A549 (cell line): ENCODE measurements at regions not wholly inside any gene's neighbourhood (a gene's known extent, or its start where the extent isn't known, plus 50 kb on each side); places are given as distances from the start of the nearest gene placed in this dataset.

Experiments
- EP300 ChIP-seq, 2 experiments: fragments of >200 bp; sonication (Bioruptor Twin); formaldehyde crosslinking; IDR thresholded peaks; 2 replicates in 1 of 2; 3 replicates in 1 of 2; pipeline ENCODE4 v1.6.1; 2016 to 2017
- JUN ChIP-seq, 2 experiments: fragments of >200 bp; sonication (Bioruptor Twin); formaldehyde crosslinking; IDR thresholded peaks; 2 replicates in 1 of 2; 3 replicates in 1 of 2; pipeline ENCODE4 v1.6.1; 2016 to 2017
- POLR2A ChIP-seq: IDR thresholded peaks from 2 replicates; pipeline ENCODE4 v1.6.1; 2012; ENCODE audit warnings: mild to moderate bottlenecking, low read length
- RAD21 ChIP-seq, 2 experiments: fragments of >200 bp in 1 of 2; sonication (Bioruptor Twin) in 1 of 2; formaldehyde crosslinking in 1 of 2; IDR thresholded peaks in 1 of 2; conservative IDR thresholded peaks in 1 of 2; 2 replicates in 1 of 2; 3 replicates in 1 of 2; pipeline ENCODE4 v1.6.1; 2012 to 2018; ENCODE audit warnings: inconsistent platforms in 1 of 2
- TF ChIP-seq, protein P1 (sequence below): fragments of >200 bp; sonication (Bioruptor Twin); formaldehyde crosslinking; IDR thresholded peaks from 3 replicates; pipeline ENCODE4 v1.5.1; 2016
- TF ChIP-seq, protein P2 (sequence below): fragments of 200-600 bp; sonication (generic); IDR thresholded peaks from 2 replicates; pipeline ENCODE4 v1.6.1; 2016; ENCODE audit warnings: antibody characterized with exemption, mild to moderate bottlenecking, moderate library complexity
- TF ChIP-seq, protein P3 (sequence below): IDR thresholded peaks from 2 replicates; pipeline ENCODE4 v1.6.1; 2012

DNA sequence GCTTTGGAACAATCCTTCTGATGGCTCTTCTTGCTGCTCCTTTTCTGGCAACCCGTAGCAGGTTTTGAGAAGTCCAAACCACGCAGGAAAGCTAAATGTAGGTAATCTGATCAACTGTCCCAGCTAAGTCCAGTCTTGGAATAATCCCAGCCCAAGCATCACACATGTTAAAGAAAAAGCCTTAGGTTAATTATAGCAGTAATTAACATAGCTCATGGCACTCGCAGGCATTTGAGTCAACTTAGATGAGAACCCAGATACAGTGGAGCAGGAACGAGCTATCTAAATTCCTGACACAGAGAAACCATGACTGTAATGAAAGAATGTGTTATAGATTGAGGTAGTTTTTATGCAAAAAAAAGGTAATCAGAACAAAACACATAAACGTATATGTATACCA is 844.8 kb downstream of the CDH9 start:
- TF ChIP-seq, protein P1, sequence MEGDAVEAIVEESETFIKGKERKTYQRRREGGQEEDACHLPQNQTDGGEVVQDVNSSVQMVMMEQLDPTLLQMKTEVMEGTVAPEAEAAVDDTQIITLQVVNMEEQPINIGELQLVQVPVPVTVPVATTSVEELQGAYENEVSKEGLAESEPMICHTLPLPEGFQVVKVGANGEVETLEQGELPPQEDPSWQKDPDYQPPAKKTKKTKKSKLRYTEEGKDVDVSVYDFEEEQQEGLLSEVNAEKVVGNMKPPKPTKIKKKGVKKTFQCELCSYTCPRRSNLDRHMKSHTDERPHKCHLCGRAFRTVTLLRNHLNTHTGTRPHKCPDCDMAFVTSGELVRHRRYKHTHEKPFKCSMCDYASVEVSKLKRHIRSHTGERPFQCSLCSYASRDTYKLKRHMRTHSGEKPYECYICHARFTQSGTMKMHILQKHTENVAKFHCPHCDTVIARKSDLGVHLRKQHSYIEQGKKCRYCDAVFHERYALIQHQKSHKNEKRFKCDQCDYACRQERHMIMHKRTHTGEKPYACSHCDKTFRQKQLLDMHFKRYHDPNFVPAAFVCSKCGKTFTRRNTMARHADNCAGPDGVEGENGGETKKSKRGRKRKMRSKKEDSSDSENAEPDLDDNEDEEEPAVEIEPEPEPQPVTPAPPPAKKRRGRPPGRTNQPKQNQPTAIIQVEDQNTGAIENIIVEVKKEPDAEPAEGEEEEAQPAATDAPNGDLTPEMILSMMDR = no peak
- TF ChIP-seq JUN (IDR thresholded peaks at IDR 0.05) (no peak), EP300 (IDR thresholded peaks at IDR 0.05) (no peak), RAD21 (conservative IDR thresholded peaks at IDR 0.05 in 1 of 2, IDR thresholded peaks at IDR 0.05 in 1 of 2) (no peak), POLR2A (no peak)
- TF ChIP-seq, protein P2, sequence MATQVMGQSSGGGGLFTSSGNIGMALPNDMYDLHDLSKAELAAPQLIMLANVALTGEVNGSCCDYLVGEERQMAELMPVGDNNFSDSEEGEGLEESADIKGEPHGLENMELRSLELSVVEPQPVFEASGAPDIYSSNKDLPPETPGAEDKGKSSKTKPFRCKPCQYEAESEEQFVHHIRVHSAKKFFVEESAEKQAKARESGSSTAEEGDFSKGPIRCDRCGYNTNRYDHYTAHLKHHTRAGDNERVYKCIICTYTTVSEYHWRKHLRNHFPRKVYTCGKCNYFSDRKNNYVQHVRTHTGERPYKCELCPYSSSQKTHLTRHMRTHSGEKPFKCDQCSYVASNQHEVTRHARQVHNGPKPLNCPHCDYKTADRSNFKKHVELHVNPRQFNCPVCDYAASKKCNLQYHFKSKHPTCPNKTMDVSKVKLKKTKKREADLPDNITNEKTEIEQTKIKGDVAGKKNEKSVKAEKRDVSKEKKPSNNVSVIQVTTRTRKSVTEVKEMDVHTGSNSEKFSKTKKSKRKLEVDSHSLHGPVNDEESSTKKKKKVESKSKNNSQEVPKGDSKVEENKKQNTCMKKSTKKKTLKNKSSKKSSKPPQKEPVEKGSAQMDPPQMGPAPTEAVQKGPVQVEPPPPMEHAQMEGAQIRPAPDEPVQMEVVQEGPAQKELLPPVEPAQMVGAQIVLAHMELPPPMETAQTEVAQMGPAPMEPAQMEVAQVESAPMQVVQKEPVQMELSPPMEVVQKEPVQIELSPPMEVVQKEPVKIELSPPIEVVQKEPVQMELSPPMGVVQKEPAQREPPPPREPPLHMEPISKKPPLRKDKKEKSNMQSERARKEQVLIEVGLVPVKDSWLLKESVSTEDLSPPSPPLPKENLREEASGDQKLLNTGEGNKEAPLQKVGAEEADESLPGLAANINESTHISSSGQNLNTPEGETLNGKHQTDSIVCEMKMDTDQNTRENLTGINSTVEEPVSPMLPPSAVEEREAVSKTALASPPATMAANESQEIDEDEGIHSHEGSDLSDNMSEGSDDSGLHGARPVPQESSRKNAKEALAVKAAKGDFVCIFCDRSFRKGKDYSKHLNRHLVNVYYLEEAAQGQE = no peak
- TF ChIP-seq, protein P3, sequence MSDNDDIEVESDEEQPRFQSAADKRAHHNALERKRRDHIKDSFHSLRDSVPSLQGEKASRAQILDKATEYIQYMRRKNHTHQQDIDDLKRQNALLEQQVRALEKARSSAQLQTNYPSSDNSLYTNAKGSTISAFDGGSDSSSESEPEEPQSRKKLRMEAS = no peak
